Fibroblast of mammary gland (primary cell): ENCODE measurements at regions not wholly inside any gene's neighbourhood (a gene's known extent, or its start where the extent isn't known, plus 50 kb on each side); places are given as distances from the start of the nearest gene placed in this dataset.
"Not testable (repeated sequence)": the region's sequence is repeated elsewhere in the genome, so short reads cannot be mapped to it uniquely, and the experiment has no call there.

Source experiments
- DNase-seq: peaks from one replicate; pipeline ENCODE4 v3.0.0-alpha.2; 2010; ENCODE audit warnings: low read depth
- H3K4me3 ChIP-seq: 2 replicates; pipeline ENCODE4 v1.5.1; 2011; ENCODE audit warnings: low read depth, mild to moderate bottlenecking, low read length, moderate library complexity; ENCODE audit not compliant: control insufficient read depth
- TF ChIP-seq, protein P1 (sequence below): conservative IDR thresholded peaks from 2 replicates; pipeline ENCODE4 v1.5.1; 2011; ENCODE audit warnings: low read depth, low read length, inconsistent platforms; ENCODE audit not compliant: control insufficient read depth, insufficient read depth

DNA sequence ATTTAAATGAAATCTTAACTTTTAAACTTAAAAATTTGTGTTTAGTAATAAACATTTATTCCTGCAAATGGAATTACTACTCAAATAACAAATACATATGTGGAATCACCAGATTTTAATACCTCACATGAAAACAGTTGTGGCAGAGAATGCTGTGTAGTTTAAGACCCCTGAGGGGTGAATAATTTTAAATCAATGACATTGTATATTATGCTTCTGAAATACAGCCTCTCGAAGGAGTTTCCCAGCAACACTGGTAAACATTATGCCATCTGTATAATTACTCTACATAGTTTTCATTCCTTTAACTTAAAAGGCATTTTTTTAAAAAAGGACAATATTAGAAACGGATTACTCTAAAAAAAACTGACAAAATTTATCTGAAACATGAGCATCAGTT is 2313.3 kb downstream of the ARAP2 start:
- no peak overlapping the region for H3K4me3 ChIP-seq
- no peak for DNase-seq
- TF ChIP-seq, protein P1, sequence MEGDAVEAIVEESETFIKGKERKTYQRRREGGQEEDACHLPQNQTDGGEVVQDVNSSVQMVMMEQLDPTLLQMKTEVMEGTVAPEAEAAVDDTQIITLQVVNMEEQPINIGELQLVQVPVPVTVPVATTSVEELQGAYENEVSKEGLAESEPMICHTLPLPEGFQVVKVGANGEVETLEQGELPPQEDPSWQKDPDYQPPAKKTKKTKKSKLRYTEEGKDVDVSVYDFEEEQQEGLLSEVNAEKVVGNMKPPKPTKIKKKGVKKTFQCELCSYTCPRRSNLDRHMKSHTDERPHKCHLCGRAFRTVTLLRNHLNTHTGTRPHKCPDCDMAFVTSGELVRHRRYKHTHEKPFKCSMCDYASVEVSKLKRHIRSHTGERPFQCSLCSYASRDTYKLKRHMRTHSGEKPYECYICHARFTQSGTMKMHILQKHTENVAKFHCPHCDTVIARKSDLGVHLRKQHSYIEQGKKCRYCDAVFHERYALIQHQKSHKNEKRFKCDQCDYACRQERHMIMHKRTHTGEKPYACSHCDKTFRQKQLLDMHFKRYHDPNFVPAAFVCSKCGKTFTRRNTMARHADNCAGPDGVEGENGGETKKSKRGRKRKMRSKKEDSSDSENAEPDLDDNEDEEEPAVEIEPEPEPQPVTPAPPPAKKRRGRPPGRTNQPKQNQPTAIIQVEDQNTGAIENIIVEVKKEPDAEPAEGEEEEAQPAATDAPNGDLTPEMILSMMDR = no peak

DNA sequence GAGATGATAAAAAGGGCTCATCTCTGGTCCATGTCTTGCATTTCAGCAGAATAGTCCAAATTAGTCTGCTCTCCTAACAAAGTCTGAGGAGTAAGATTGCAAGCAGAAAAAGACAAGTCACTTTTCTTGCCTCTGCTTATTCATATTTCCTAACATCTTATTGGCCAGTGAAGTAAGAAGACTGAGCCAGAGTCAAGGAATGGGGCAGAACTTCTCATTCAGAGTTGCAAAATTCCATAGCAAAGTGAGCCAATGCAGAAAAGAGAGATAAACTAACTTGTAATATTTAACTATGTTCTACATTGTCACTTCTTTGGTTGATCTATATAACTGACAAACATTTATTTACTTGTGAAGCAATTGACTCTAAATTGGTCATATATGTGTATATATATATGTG is 2304.0 kb downstream of the ARAP2 start:
- TF ChIP-seq, protein P1 = no peak
- peak; percentile 35 for DNase-seq
- H3K4me3 ChIP-seq = no peak overlapping the region

DNA sequence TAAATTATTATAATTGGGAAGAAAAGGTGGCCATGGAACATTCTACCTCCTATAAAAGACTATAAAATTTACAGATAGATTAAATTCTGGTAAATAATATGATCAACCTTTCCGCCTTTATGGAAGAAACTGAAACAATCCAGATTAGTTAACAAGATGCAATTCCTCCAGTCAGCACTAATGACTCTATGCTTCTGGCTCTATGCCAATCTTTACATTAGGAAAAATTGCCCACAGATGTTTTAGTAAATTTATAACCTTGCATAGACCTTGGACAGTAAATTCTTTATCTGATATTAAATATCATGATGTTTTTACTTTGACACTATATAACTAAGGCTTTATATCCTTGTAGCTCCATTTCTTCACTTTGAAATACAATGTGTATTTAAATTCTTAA is 2302.5 kb downstream of the ARAP2 start:
- DNase-seq = no peak
- TF ChIP-seq, protein P1 = no peak
- H3K4me3 ChIP-seq = no peak overlapping the region

DNA sequence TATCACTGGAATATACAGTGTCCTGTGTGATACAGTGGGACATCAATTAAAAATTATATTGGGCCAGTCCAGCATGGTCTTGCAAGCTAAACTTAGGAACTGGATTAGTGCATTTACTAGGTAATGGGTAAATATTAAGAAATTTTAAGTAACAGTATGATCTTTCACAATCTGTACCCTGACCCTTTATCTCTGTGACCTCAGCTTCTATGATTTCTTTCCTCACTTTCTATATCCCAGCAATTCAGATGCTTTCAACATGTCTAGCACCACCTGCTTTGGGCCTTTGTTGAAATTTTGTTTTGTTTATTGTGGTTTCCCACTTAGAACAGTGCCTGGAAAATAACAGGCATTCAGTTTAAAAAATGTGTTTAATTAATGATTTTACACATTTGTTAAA is 2295.4 kb downstream of the ARAP2 start:
- TF ChIP-seq, protein P1 = no peak
- DNase-seq = no peak
- no peak overlapping the region for H3K4me3 ChIP-seq

DNA sequence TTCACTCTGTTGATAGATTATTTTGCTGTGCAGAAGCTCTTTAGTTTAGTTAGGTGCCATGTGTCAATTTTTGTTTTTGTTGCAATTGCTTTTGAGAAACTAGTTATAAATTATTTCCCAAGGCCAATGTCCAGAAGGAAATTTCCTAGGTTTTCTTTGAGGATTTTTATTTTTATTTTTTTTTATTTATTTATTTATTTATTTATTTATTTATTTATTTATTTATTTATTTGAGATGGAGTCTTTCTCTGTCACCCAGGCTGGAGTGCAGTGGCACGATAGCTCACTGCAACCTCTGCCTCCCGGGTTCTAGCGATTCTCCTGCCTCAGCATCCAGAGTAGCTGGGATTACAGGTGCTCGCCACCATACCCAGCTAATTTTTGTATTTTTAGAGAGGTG is 2290.5 kb downstream of the ARAP2 start:
- not testable (repeated sequence) for DNase-seq, H3K4me3 ChIP-seq

DNA sequence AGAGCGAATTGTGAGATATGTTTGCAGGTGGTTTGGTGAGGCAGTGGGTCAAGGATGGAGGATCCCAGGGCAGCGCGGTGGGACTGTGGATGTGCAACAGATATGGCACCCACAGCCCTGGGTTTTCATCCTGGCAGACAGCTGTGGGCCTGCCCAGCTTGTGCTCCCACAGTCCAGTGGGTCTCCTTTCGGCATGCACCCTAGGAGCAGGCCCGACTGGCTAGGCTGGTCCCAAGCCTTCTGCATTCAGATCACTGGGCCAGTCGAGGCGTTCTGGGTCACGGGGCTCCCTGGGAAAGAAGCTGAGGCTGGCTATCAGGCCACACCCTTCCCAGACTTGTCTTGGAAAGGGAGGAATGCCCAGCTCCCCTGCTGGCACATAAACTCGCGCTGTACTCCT is 2289.6 kb downstream of the ARAP2 start:
- no peak overlapping the region for H3K4me3 ChIP-seq
- TF ChIP-seq, protein P1 = no peak
- DNase-seq = no peak

DNA sequence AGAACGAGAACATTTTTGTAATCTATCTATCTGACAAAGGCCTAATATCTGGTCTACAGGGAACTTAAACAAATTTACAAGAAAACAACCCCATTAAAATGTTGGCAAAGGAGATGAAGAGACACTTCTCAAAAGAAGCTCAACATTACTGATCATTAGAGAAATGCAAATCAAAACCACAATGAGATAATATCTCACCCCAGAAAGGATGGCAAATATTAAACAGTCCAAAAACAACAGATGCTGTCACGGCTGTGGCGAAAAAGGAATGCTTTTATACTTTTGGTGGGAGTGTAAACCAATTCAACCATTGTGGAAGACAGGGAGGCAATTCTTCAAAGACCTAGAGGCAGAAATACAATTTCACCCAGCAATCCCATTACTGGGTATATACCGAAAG is 2284.8 kb downstream of the ARAP2 start:
- H3K4me3 ChIP-seq = no peak overlapping the region
- TF ChIP-seq, protein P1 = no peak
- DNase-seq = peak; percentile 20

DNA sequence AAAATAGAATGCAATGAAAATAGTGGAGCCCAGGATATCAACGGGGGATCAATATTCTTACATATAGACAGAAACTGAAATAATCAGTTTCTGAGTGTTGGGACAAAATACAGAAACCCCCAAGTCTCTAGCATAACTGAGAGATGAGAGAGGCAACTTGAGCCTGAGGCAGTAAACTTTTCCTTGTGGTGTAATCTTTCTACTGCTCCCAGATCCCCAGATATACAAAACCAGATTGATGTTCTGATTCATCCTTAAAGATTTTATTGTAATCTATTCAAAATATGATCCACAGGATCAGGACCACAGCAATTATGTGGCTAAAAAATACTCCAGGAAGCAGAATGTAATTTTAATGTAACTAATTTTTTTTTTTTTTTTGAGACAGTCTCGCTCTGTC is 2282.6 kb downstream of the ARAP2 start:
- H3K4me3 ChIP-seq = no peak overlapping the region
- TF ChIP-seq, protein P1 = no peak
- no peak for DNase-seq
